ENCODE measurements at regions not wholly inside any gene's neighbourhood (a gene's known extent, or its start where the extent isn't known, plus 50 kb on each side); places are given as distances from the start of the nearest gene placed in this dataset.
A peak's percentile ranks its signal among the peaks of the same experiment; 100 is the strongest.
"Not testable (repeated sequence)": the region's sequence is repeated elsewhere in the genome, so short reads cannot be mapped to it uniquely, and the experiment has no call there.

- DNase-seq (ENCODE audit: low spot score): no peak
These were observed 341.1 kb downstream of the SFMBT2 start for GRCh38 chr10:7069706-7070105.

- no peak for DNase-seq (ENCODE audit: low spot score)
These were observed 354.6 kb downstream of the SFMBT2 start for GRCh38 chr10:7056216-7056615.

DNA sequence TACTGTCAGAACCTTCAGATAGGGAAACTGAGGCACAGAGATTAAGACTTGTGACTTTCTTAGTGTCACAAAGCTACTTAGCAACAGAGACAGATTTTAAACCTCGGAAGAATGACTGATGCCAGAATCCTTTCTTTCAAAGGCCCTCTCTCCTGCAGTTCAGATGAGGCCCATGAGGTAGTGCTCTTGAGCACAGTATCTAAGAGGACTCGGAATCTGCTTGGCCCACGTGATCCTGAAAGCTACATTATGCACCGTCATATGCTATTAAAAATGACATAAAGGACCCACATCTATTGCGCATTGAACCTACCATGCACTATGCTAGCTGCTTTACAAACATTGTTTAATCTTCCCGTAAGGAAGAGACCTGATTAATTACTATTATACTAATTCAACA lies 355.9 kb downstream of the SFMBT2 start:
- DNase-seq (ENCODE audit: low spot score): no peak

DNA sequence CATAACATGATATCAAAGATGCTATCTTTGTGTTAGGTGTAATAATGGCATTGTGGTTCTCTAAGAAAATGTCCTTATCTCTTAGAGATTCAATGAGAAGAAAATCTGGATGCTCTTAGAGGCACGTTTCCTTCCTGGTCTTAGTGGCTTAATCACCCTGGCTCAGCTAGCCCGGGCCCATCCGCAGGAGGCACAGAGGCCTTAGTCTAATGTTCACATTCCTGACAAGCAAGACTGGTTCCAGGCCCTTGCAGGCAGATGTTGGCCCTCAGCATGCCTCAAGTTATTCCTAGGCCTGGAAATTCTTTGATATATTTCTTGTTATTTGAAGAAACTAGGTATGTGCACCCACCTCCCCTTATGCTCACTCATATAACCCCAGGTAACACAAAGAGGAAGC lies 357.6 kb downstream of the SFMBT2 start:
- no peak for DNase-seq (ENCODE audit: low spot score)

GRCh38 chr10:7050024-7050423 lies 360.8 kb downstream of the SFMBT2 start:
- not testable (repeated sequence) for DNase-seq (ENCODE audit: low spot score)

DNA sequence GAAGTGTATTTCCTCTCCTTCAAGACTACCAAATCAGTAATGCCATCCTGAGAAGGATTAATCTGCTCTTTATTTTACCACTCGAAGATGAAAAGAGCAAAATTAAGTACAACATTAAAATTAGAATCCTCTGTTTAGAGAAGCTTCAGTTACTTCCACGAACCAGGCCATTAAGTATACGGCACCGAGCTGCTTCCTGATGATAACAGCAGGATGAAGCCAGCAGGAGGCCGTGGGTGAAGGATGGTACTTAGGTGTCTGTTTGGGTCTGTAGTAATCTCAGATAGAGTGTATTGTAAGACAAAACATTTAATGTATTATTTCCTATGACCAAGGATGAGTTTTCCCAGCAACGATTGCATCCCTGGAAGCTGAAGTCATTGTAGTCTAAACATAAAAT lies 362.8 kb downstream of the SFMBT2 start:
- DNase-seq (ENCODE audit: low spot score): no peak

DNA sequence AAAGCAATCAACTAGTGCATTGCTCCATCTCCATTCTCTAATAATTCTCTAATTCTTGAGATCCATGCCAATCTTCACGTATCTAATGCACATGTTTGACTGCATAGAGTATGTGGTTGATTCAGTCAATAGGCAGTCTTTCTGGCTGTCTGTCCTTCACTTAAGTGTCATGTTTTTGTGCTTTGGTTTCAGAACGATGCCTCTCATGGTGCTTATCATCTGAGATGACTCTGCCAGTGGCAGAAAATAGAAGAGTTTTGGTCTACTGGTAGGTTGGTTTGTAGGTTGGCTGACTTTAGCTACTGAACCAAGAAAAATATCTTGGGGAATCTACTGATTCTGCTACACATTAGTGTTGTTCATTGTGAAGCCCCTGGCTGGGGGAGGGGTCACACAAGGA lies 364.2 kb downstream of the SFMBT2 start:
- DNase-seq (ENCODE audit: low spot score): no peak

DNA sequence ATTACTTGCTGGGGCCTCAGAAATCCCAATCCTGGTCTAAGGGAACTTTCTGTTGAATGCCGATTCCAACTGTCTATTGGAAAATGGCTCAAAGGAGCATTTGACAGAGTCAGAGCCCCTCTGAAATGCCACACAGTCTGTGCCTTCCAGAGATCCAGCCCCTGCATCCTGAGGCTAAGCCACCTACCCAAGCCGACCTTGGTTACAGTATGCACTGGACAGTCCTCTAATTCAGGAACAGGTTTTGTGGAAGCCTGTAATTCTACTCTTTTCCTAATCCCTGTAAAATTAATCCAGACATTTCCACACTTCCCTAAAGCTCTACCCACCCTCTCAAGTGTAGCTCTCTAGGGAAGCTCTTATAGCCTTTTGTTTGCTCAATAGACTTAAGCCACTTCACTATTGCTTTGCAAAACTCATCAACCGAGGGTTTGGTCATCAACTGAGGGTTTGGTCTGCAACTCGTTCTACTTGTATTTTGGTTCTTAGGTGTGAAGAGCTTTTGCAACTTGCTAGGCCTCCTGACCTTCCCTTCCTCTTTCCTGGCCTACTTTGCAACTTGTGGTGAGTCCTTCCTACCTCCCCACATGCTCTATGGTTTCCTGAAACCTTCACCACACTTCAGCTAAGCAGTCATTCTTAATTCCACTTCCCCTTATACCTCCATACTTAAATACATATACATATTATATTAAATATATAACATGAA lies 364.8 kb downstream of the SFMBT2 start:
- peak; percentile 61 for DNase-seq (ENCODE audit: low spot score)

DNA sequence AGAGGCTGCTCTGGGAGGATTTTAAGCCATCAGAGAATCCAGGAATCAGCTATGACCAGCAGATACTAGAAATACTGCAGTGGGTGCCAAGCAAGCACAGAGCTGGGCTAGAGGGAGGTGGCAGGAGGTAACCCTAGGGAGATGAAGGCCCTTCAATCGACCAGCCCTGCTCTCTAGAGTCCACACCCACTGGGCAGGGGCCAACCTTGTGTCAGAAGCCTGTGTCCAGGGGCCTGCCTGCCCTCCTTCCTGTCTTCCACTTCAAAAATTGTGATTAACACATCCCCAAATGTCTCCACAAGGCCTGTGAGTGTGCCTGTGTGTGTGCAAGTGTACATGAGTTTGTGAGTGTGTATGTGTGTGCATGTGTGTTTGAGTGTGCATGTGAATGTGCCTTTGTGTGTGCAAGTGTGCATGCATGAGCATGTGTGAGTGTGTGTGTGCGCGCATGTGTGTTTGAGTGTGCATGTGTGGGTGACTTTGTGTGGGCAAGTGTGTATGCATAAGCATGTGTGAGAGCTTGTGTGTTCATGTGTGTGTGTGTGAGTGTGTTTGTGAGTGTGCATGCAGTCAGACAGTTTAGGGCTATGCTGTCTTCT lies 367.7 kb downstream of the SFMBT2 start:
- no peak for DNase-seq (ENCODE audit: low spot score)

DNA sequence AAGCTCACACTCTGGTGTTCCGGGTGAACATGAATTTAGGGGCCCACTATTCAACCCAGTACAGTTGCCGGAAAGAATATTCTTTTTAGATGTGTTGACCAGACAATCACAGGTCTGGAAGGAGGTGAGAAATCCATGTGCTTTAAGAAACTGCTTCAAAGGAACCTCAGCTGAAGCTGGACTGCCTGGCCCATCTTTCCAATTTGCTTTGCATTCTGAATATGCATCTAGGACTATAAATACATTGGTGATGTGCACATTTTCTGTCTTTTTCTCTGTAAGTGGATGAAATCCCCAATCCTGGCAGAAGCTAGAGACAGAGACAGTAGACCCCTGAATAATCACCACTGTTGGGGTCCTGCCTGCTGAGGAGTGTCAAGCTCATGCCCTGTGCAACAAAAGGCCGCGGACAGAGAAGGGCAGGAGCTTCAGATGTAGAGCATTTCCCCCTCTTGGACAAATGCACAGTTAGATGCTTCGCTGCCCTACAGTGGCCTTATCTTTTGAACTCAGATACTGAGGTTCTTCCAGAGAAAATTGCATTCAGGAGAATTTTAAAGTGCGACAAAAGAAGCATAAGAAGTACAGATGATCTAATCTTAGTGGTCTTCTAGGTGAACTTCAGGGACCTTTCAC lies 368.3 kb downstream of the SFMBT2 start:
- no peak for DNase-seq (ENCODE audit: low spot score)

- no peak for DNase-seq (ENCODE audit: low spot score)
These were observed 368.8 kb downstream of the SFMBT2 start for GRCh38 chr10:7042000-7042399.

DNA sequence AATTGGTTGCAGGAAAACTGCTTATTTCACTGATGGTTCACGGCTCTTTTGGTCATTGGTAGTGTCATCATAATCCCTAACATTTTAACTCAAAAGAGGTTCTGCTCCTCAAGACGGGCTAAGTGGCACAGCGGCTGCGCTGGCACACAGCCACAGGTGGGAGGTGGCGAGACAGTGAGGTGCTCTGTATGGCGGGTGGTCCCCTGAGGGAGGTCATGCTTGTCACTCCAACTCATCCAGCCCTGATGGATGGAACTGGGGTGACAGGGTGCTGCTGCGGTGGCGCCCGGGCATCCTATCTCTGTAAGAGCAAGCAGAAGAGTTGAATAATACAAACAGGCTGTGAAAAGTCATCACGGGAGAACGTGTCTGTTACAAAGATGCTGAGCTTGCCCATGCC lies 370.2 kb downstream of the SFMBT2 start:
- DNase-seq (ENCODE audit: low spot score): no peak

DNA sequence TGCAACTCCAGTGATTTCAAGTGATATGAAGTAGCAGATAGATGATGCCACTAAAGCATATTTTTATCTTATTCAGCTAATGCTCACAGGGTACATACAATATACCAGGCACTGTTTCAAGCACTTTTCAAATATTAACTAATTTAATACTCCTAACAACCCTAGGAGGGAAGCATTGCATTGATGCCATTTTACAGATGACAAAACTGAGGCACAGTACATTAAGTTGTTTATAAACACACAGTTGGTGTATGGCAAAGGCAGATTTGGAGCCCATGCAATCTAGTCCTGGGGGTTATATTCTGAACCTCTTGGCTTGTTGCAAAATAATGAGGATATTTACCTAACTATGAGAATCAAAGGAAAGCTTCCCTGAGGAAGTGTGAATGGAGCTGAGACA lies 371.0 kb downstream of the SFMBT2 start:
- no peak for DNase-seq (ENCODE audit: low spot score)

- no peak for DNase-seq (ENCODE audit: low spot score)
These were observed 372.4 kb downstream of the SFMBT2 start for GRCh38 chr10:7038416-7038815.

GRCh38 chr10:7037434-7037833 lies 373.4 kb downstream of the SFMBT2 start:
- DNase-seq (ENCODE audit: low spot score): not testable (repeated sequence)

GRCh38 chr10:7036951-7037350 lies 373.9 kb downstream of the SFMBT2 start:
- peak; percentile 22 for DNase-seq (ENCODE audit: low spot score)

DNA sequence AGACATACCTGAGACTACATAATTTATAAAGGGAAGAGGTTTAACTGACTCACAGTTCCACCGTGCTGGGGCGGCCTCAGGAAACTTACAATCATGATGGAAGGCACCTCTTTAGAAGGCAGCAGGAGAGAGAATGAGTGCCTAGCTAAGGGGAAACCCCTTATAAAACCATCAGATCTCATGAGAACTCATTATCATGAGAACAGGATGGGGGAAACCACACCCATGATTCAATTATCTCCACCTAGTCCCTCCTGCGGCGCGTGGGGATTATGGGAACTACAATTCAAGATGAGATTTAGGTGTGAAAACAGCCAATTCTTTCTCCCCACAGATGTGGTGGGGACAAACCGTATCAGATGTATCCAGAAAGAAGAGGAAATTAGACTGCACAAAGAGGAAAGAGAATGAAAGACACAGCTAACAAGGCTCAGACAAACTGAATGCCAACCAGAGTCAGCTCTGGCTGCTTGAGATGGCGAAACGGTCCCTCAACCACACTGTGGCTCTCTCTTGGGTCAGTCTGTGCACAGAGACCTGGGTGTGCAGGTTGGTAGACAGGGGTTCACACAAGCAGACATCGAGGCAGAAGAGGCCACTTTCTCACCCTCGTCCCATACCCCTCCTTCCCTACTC lies 375.6 kb downstream of the SFMBT2 start:
- DNase-seq (ENCODE audit: low spot score): no peak

DNA sequence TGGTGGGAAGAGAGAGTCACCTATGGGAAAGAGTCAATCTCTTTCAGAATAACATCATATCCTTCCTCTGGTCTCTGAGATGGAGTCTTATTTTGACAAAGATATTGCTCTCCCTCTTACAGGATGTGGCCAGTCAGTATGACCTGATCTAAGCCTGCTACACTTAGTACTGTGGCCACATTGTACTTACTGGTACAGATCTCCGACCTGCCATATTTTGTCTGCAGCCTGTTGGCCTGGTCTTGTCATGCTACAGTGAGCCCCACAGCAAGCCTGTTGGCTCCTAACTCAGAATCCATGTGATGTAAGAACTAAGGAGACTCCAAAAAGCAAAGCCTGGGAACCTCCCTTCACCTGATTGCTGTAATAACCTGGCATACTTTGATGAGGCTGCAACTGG lies 377.8 kb downstream of the SFMBT2 start:
- no peak for DNase-seq (ENCODE audit: low spot score)

GRCh38 chr10:7030134-7030855 lies 380.5 kb downstream of the SFMBT2 start:
- no peak for DNase-seq (ENCODE audit: low spot score)

GRCh38 chr10:7029672-7030071 lies 381.2 kb downstream of the SFMBT2 start:
- no peak for DNase-seq (ENCODE audit: low spot score)

- DNase-seq (ENCODE audit: low spot score): no peak
These were observed 382.0 kb downstream of the SFMBT2 start for GRCh38 chr10:7028809-7029166.
